Stomach (tissue), 8 donors: ENCODE measurements at regions not wholly inside any gene's neighbourhood (a gene's known extent, or its start where the extent isn't known, plus 50 kb on each side); places are given as distances from the start of the nearest gene placed in this dataset.
"Not testable (repeated sequence)": the region's sequence is repeated elsewhere in the genome, so short reads cannot be mapped to it uniquely, and the experiment has no call there.

Experiments used
- DNase-seq, 2 donors: peaks; one replicate each; pipeline versions ENCODE4 v3.0.0 to v3.0.0-alpha.2; 2013 to 2019
- H3K27ac ChIP-seq, 5 donors: fragments of 200-600 bp in 4 of 5; sonication (generic) in 4 of 5; one replicate each; pipeline ENCODE4 v1.5.1; 2013 to 2019; ENCODE audit warnings: mild to moderate bottlenecking in 1 of 5, moderate library complexity in 1 of 5
- H3K27me3 ChIP-seq, 3 donors: fragments of 200-600 bp; sonication (generic); one replicate each; pipeline ENCODE4 v1.5.1; 2017 to 2019; ENCODE audit warnings: mixed run types in 1 of 3
- H3K36me3 ChIP-seq, 4 donors: fragments of 200-600 bp; sonication (generic); 1 replicate in 3 of 4; 2 replicates in 1 of 4; pipeline ENCODE4 v1.5.1; 2016 to 2019
- H3K4me1 ChIP-seq, 4 donors: fragments of 200-600 bp; sonication (generic); one replicate each; pipeline ENCODE4 v1.5.1; 2016 to 2019
- H3K4me3 ChIP-seq, 4 donors: fragments of 200-600 bp; sonication (generic) in 3 of 4; one replicate each; pipeline ENCODE4 v1.5.1; 2016 to 2019; ENCODE audit warnings: mild to moderate bottlenecking in 1 of 4
- H3K9me3 ChIP-seq, 4 donors: fragments of 200-600 bp; sonication (generic); one replicate each; pipeline ENCODE4 v1.5.1; 2016 to 2019
- EP300 ChIP-seq: sonication (generic); formaldehyde crosslinking; IDR thresholded peaks from one replicate; pipeline ENCODE4 v1.6.1; 2017; ENCODE audit warnings: antibody characterized with exemption
- POLR2A ChIP-seq, 4 donors: fragments of 450-650 bp; IDR thresholded peaks; one replicate each; pipeline ENCODE4 v1.6.1; 2016; ENCODE audit warnings: antibody characterized with exemption in 4 of 4, control low read depth in 2 of 4, mild to moderate bottlenecking in 1 of 4, moderate library complexity in 1 of 4
- POLR2AphosphoS5 ChIP-seq, 3 donors: sonication (generic); formaldehyde crosslinking; IDR thresholded peaks; one replicate each; pipeline ENCODE4 v1.6.1; 2016; ENCODE audit warnings: antibody characterized with exemption in 3 of 3
- WGBS, 5 donors: extraction: QIAGEN DNeasy Blood & Tissue Kit in 3 of 5; methylation state at CpG; one replicate each; pipeline versions ENCODE4 v1.1.5 to v1.1.7; 2013 to 2018; 5-methylcytosine and 5-hydroxymethylcytosine counted together
- intact Hi-C: fragments of 100-400 bp; cut with DNase I; formaldehyde crosslinking; loops from one replicate; pipeline ENCODE4 v1.15.1; 2023; ENCODE audit warnings: low total_unique reads
- TF ChIP-seq, protein P1 (sequence below), 7 experiments: fragments of 450-650 bp in 4 of 7; fragments of 200-600 bp in 3 of 7; sonication (generic) in 3 of 7; IDR thresholded peaks; one replicate each; pipeline ENCODE4 v1.5.1; 2016 to 2019; ENCODE audit warnings: antibody characterized with exemption in 7 of 7, control low read depth in 2 of 7, mild to moderate bottlenecking in 1 of 7
- donor health status: healthy with polysubstance abuse.
- donor health status: Bipolar disorder and iron deficiency.
- donor health status: healthy.

DNA sequence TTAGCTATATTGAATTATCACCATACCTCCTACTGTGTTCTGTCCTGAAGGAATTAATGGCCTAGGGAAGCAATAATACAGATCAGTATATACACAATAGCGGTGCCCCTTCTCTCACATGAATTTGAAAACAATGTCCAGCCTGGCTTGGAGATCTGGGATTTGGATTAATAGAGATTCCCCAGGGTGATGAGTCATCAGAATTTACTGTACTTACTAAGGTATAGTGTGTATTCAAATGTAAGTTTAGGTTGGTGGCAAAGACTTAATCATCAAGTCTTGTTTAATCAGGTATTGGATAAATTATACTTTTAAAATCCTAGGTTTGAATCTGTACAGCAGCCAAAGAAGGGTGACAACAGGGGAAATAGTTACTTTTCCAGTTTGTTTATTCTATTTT, 121.5 kb downstream of the FEM1C start:
- intact Hi-C loops = no loop called here
- Histone ChIP-seq H3K36me3 (no peaks in the 10 kb centered on the region), H3K27me3 (no peaks in the 10 kb centered on the region), H3K9me3 (no peaks in the 10 kb centered on the region), H3K4me3 (no peak overlapping the region), H3K4me1 (peaks cover 4 to 63% (median 31%) of the 10 kb centered on the region in 4 donors), H3K27ac (peak overlapping the region in 4 of 5 donors; percentile 59 to 78 (median 70))
- TF ChIP-seq EP300 (no peak), POLR2A (IDR thresholded peaks at IDR 0.05) (no peak), POLR2AphosphoS5 (IDR thresholded peaks at IDR 0.05) (no peak)
- TF ChIP-seq, protein P1, sequence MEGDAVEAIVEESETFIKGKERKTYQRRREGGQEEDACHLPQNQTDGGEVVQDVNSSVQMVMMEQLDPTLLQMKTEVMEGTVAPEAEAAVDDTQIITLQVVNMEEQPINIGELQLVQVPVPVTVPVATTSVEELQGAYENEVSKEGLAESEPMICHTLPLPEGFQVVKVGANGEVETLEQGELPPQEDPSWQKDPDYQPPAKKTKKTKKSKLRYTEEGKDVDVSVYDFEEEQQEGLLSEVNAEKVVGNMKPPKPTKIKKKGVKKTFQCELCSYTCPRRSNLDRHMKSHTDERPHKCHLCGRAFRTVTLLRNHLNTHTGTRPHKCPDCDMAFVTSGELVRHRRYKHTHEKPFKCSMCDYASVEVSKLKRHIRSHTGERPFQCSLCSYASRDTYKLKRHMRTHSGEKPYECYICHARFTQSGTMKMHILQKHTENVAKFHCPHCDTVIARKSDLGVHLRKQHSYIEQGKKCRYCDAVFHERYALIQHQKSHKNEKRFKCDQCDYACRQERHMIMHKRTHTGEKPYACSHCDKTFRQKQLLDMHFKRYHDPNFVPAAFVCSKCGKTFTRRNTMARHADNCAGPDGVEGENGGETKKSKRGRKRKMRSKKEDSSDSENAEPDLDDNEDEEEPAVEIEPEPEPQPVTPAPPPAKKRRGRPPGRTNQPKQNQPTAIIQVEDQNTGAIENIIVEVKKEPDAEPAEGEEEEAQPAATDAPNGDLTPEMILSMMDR (IDR thresholded peaks at IDR 0.05) = no peak
- DNase-seq = no peak
- WGBS, 5 donors = 63 to 90% (median 76%) methylated on average over 1 of the region's 1 CpG

DNA sequence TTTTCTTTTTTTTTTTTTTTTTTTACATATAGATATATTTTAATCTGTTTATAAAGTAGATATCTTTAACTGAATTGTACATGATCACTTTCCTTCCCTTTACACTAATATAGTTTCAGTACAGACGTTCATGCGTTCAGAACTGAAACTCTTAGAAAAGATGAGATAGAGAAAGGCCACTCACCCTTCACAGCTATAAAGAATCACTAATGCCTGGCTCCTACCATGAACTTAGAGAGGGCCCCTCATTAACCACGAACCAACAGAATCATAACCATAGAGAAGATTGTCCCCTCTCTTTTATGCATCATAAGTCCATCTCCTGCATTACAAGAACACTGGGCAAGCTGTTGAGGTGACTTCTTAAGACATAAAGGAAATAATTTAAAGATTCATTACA, 123.8 kb downstream of the FEM1C start:
- H3K27me3 ChIP-seq, H3K36me3 ChIP-seq, H3K4me3 ChIP-seq, intact Hi-C loops, H3K27ac ChIP-seq, DNase-seq, H3K9me3 ChIP-seq: not testable (repeated sequence)
- 100% methylated on average over 1 of the region's 3 CpGs; no CpG with 5 or more reads in 4 of the 5 donors for WGBS, 5 donors
- peaks cover 4 to 55% (median 27%) of the 10 kb centered on the region in 4 donors for H3K4me1 ChIP-seq

DNA sequence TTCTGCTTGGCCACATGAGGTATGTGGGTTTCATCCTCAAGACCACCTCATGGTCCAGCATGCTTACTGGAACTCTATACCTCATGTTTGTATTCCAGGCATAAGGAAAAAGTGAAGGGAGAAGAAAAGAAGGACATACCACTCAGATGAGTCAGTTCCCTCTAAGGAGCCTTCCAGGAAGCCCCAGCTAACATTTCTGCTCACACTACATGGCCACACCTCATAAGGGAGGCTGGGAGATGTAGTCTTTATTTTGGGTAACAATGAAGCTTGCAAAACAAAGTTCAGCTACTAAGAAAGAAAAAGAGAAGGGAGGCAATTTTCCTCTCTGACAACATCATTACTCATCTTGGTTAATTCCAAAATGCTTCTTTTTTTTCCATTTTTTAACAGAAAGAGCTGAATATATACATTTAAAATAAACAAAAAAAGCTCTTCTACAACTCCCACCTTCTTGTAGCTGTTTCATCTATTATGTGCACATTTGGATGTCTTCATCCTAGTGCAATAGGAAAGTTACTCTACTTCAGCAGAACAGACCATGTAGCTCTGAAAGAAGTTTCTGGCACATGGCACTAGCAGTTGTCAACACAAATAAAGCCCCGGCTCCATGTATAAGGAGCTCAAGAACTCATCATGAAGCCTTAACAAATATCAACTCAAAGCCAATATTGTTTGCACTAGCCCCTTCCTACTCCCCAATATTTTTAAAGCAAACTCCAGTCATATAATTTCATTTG, 123.6 kb upstream of the CCDC112 start:
- peak in 1 of 2 donors; percentile 72 for DNase-seq
- no peaks in the 10 kb centered on the region for H3K27me3 ChIP-seq
- H3K4me3 ChIP-seq = no peak overlapping the region
- TF ChIP-seq, protein P1 (IDR thresholded peaks at IDR 0.05) = no peak
- TF ChIP-seq POLR2AphosphoS5 (IDR thresholded peaks at IDR 0.05) = peak in 1 of 3 donors; percentile 71
- no peaks in the 10 kb centered on the region for H3K36me3 ChIP-seq
- peak overlapping the region in 2 of 5 donors; percentile 41 to 62 for H3K27ac ChIP-seq
- H3K4me1 ChIP-seq = peaks cover 6 to 63% (median 28%) of the 10 kb centered on the region in 4 donors
- WGBS, 5 donors = 58 to 78% (median 73%) methylated on average over 1 of the region's 1 CpG
- no peaks in the 10 kb centered on the region for H3K9me3 ChIP-seq
- intact Hi-C loops = no loop called here

DNA sequence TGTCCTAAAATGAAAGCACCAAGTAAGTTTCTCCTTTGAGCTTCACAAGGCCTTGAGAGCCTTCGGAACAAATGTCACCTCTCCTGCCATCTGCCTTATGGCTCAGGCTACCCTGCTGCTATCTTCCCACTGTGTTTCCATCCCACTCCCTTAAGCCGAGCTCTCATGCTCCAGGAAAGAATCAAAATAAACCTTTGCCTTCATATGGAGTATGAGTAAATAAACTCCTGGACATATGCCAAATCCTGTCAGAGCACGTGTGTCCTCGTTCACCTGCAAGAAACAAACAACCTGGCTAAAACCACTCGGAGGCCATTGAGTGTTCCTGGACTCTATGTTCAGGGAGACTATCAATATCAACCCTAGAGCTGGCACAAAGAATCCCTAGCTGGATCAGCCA, 122.3 kb upstream of the CCDC112 start:
- Histone ChIP-seq H3K27ac (peak overlapping the region in 1 of 5 donors; percentile 41), H3K36me3 (no peaks in the 10 kb centered on the region), H3K4me1 (peaks cover 9 to 70% (median 29%) of the 10 kb centered on the region in 4 donors), H3K4me3 (no peak overlapping the region), H3K27me3 (no peaks in the 10 kb centered on the region), H3K9me3 (no peaks in the 10 kb centered on the region)
- WGBS, 5 donors = 36 to 52% (median 41%) methylated on average over 5 of the region's 5 CpGs
- no peak for TF ChIP-seq EP300
- no peak for TF ChIP-seq POLR2A (IDR thresholded peaks at IDR 0.05)
- TF ChIP-seq POLR2AphosphoS5 (IDR thresholded peaks at IDR 0.05) = peak in 1 of 3 donors; percentile 4
- intact Hi-C loops = no loop called here
- DNase-seq = peak in 1 of 2 donors; percentile 70

DNA sequence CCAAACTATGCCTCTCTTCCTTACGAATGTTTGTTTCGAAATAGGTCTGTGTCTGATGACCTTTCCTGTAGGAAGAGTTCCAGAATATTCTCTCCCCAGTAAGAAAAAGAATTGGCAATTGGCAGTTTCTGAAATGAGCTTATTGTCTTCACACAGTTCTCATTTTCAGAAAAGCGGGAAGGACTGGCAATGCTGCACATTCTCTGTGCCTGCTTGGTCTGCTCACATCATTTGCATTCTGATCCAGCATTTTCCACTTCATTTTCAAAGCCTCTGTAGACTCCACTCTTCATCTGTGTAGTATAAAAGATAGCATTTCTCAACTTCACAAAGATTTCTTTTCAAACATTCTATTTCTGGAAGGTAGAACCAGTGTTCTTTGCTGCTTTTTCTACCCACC, 120.6 kb upstream of the CCDC112 start:
- Histone ChIP-seq H3K27me3 (no peaks in the 10 kb centered on the region), H3K9me3 (no peaks in the 10 kb centered on the region), H3K4me1 (peaks cover 8 to 56% (median 17%) of the 10 kb centered on the region in 4 donors), H3K36me3 (no peaks in the 10 kb centered on the region), H3K27ac (peak overlapping the region in 1 of 5 donors; percentile 32), H3K4me3 (no peak overlapping the region)
- TF ChIP-seq EP300 (no peak), POLR2AphosphoS5 (IDR thresholded peaks at IDR 0.05) (no peak), POLR2A (IDR thresholded peaks at IDR 0.05) (no peak)
- TF ChIP-seq, protein P1 (IDR thresholded peaks at IDR 0.05) = no peak
- WGBS, 5 donors = 78 to 87% (median 85%) methylated on average over 3 of the region's 3 CpGs
- intact Hi-C loops = no loop called here
- DNase-seq = no peak
